Ovary (tissue), 3 donors: ENCODE measurements at regions not wholly inside any gene's neighbourhood (a gene's known extent, or its start where the extent isn't known, plus 50 kb on each side); places are given as distances from the start of the nearest gene placed in this dataset.

Source experiments
- POLR2A ChIP-seq: fragments of 450-650 bp; IDR thresholded peaks from one replicate; pipeline ENCODE4 v1.6.1; 2017; ENCODE audit warnings: antibody characterized with exemption, mild to moderate bottlenecking, moderate library complexity
- TF ChIP-seq, protein P1 (sequence below), 3 donors: fragments of 450-650 bp in 2 of 3; fragments of 200-600 bp in 1 of 3; IDR thresholded peaks; one replicate each; pipeline versions ENCODE4 v1.5.1 to v1.8.0; 2016 to 2022; ENCODE audit warnings: antibody characterized with exemption in 3 of 3, mild to moderate bottlenecking in 1 of 3
- donor health status: DM: no; HTN: no; CAD: no.

DNA sequence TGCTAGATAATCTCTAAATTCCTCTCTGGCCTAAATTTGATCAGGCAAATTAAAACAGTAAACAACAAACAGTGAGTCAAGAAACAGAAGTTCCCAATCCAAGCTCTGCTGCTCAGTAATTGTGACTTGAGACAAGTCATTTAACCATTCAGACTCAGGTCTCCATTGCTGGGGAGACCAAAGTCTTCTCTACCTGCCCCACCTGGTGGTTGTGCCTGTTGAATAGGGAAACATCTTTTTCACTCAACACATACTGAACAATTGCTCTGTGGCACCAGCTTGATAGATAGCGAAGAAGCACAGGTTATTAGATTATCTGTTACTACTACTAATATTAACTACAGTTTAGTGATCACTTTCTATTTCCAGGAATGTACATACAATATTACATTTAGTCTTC, 112.1 kb upstream of the EOLA2 start:
- no peak for TF ChIP-seq POLR2A
- TF ChIP-seq, protein P1, sequence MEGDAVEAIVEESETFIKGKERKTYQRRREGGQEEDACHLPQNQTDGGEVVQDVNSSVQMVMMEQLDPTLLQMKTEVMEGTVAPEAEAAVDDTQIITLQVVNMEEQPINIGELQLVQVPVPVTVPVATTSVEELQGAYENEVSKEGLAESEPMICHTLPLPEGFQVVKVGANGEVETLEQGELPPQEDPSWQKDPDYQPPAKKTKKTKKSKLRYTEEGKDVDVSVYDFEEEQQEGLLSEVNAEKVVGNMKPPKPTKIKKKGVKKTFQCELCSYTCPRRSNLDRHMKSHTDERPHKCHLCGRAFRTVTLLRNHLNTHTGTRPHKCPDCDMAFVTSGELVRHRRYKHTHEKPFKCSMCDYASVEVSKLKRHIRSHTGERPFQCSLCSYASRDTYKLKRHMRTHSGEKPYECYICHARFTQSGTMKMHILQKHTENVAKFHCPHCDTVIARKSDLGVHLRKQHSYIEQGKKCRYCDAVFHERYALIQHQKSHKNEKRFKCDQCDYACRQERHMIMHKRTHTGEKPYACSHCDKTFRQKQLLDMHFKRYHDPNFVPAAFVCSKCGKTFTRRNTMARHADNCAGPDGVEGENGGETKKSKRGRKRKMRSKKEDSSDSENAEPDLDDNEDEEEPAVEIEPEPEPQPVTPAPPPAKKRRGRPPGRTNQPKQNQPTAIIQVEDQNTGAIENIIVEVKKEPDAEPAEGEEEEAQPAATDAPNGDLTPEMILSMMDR (IDR thresholded peaks at IDR 0.05): no peak
